K562 (cell line): ENCODE measurements at regions not wholly inside any gene's neighbourhood (a gene's known extent, or its start where the extent isn't known, plus 50 kb on each side); places are given as distances from the start of the nearest gene placed in this dataset.

Experiments used
- ATAC-seq: fragments of 200-7000 bp; cut with Tn5 transposase; 3 replicates; pipeline ENCODE4 v1.9.1; 2020; ENCODE audit warnings: moderate library complexity
- BruUV-seq: library from RNA; stranded (reverse); fragments of 400-500 nt; replicated peaks from 2 replicates; lab custom pipeline; 2021; lab: Mats Ljungman, UMichigan
- CTCF ChIA-PET: fragments of 300-600 bp; formaldehyde crosslinking; extraction: SDS; loops from one replicate; lab custom pipeline; 2021; ENCODE audit warnings: low intra/inter-chr PET ratio; lab: Yijun Ruan, JAX
- POLR2A ChIA-PET: fragments of 300-600, 350-650 bp; sonication (Branson Sonifier 250); formaldehyde crosslinking; extraction: SDS; loops from one replicate; lab custom pipeline; 2021; ENCODE audit warnings: antibody characterized with exemption, inconsistent platforms; lab: Yijun Ruan, JAX
- DNase-seq, 4 experiments: peaks; one replicate each; pipeline versions ENCODE4 v3.0.0 to v3.0.0-alpha.2; 2011 to 2018; ENCODE audit warnings: low spot score in 3 of 4, mixed read lengths in 3 of 4; ENCODE audit errors: extremely low read depth in 1 of 4
- FAIRE-seq: peaks from 2 replicates; lab custom pipeline; 2011; peaks lifted over from hg19 to GRCh38; lab: Jason Lieb, UNC
- H2AFZ ChIP-seq: 2 replicates; pipeline ENCODE4 v1.6.0; 2011; ENCODE audit warnings: low read depth, low read length, control low read depth, inconsistent platforms
- H3K27ac ChIP-seq: fragments of 200-600 bp; 3 replicates; pipeline ENCODE4 v1.8.0; 2011; ENCODE audit warnings: low read depth, mild to moderate bottlenecking, control low read depth, inconsistent platforms, low read length, moderate library complexity, mixed read lengths; ENCODE audit errors: extremely low read depth
- H3K27me3 ChIP-seq, 2 experiments: fragments of 300-600 bp in 1 of 2; 2 replicates in 1 of 2; 3 replicates in 1 of 2; pipeline versions ENCODE4 v1.6.0 to v1.8.0; 2011; ENCODE audit warnings: inconsistent platforms in 2 of 2, low read length in 2 of 2, mild to moderate bottlenecking in 1 of 2, mixed read lengths in 1 of 2, moderate library complexity in 1 of 2; ENCODE audit not compliant: control insufficient read depth in 2 of 2, insufficient read depth in 2 of 2
- H3K36me3 ChIP-seq: fragments of 300-600 bp; 3 replicates; pipeline ENCODE4 v1.8.0; 2011; ENCODE audit warnings: mild to moderate bottlenecking, low read length, inconsistent platforms; ENCODE audit not compliant: control insufficient read depth, insufficient read depth
- H3K4me1 ChIP-seq, 2 experiments: fragments of 200-600 bp in 1 of 2; replicated peaks in 1 of 2; 2 replicates in 1 of 2; 3 replicates in 1 of 2; pipeline versions ENCODE4 v1.5.1 to v1.8.0; 2011; ENCODE audit warnings: inconsistent platforms in 2 of 2, low read length in 2 of 2, mild to moderate bottlenecking in 1 of 2, mixed read lengths in 1 of 2, moderate library complexity in 1 of 2; ENCODE audit not compliant: control insufficient read depth in 2 of 2, insufficient read depth in 2 of 2
- H3K4me2 ChIP-seq: 2 replicates; pipeline ENCODE4 v1.6.1; 2011; ENCODE audit warnings: low read length, control low read depth, inconsistent platforms, mixed read lengths; ENCODE audit not compliant: insufficient read depth
- H3K4me3 ChIP-seq: fragments of 200-600 bp; sonication (generic), shearing (Covaris generic); 2 replicates; pipeline ENCODE4 v1.5.1; 2016; ENCODE audit warnings: control low read depth, inconsistent platforms
- H3K79me2 ChIP-seq: fragments of 200-600 bp; 3 replicates; pipeline ENCODE4 v1.8.0; 2011; ENCODE audit warnings: low read length, inconsistent platforms; ENCODE audit not compliant: control insufficient read depth, insufficient read depth
- H3K9ac ChIP-seq, 2 experiments: 2 replicates each; pipeline versions ENCODE4 v1.6.0 to v1.6.1; 2011; ENCODE audit warnings: low read depth in 2 of 2, low read length in 2 of 2, control low read depth in 1 of 2, inconsistent platforms in 1 of 2, mild to moderate bottlenecking in 1 of 2, mixed read lengths in 1 of 2; ENCODE audit not compliant: insufficient read depth in 1 of 2
- H3K9me1 ChIP-seq: one replicate; pipeline ENCODE4 v1.6.0; 2011; ENCODE audit warnings: inconsistent platforms, mild to moderate bottlenecking, low read length, moderate library complexity; ENCODE audit not compliant: control insufficient read depth, insufficient read depth
- H3K9me3 ChIP-seq: replicated peaks from 2 replicates; pipeline ENCODE4 v1.5.1; 2011; ENCODE audit warnings: low read depth, low read length, inconsistent platforms; ENCODE audit not compliant: control insufficient read depth, insufficient read depth
- H4K20me1 ChIP-seq: replicated peaks from 2 replicates; pipeline ENCODE4 v1.6.1; 2011; ENCODE audit warnings: low read length, inconsistent platforms, mixed read lengths; ENCODE audit not compliant: control insufficient read depth, insufficient read depth
- CBFA2T3 ChIP-seq: fragments of 450-650 bp; IDR thresholded peaks from 2 replicates; pipeline ENCODE4 v1.6.1; 2017
- E2F1 ChIP-seq: sonication (generic); formaldehyde crosslinking; IDR thresholded peaks from 2 replicates; pipeline ENCODE4 v1.8.1; 2023; ENCODE audit warnings: mild to moderate bottlenecking, missing genetic modification reagents, moderate library complexity
- ESRRA ChIP-seq: fragments of 450-650 bp; IDR thresholded peaks from 2 replicates; pipeline ENCODE4 v1.6.1; 2014; ENCODE audit warnings: low read depth, mild to moderate bottlenecking, moderate library complexity, borderline replicate concordance
- FOSL1 ChIP-seq: fragments of 200-800 bp; sonication (Bioruptor generic); conservative IDR thresholded peaks from 2 replicates; pipeline ENCODE4 v1.6.1; 2016; ENCODE audit warnings: missing genetic modification characterization, missing compliant biosample characterization
- HOXB6 ChIP-seq: fragments of 250-450 bp; sonication (Bioruptor Pico); IDR thresholded peaks from 2 replicates; pipeline ENCODE4 v1.5.1; 2022; ENCODE audit warnings: mild to moderate bottlenecking, borderline replicate concordance
- KDM2B ChIP-seq: fragments of 250-450 bp; sonication (Bioruptor Pico); IDR thresholded peaks from 2 replicates; pipeline ENCODE4 v1.8.0; 2021; ENCODE audit warnings: mild to moderate bottlenecking, moderate library complexity
- KLF13 ChIP-seq: fragments of 450-650 bp; IDR thresholded peaks from 2 replicates; pipeline ENCODE4 v1.6.1; 2016; ENCODE audit warnings: missing genetic modification characterization, low read depth, mild to moderate bottlenecking, missing compliant biosample characterization, moderate library complexity, borderline replicate concordance
- MLLT1 ChIP-seq, 2 experiments: fragments of 450-650 bp; IDR thresholded peaks; 2 replicates each; pipeline ENCODE4 v1.6.1; 2016
- OTX1 ChIP-seq: fragments of 450-650 bp; formaldehyde crosslinking; IDR thresholded peaks from 2 replicates; pipeline ENCODE4 v1.4.0; 2022; ENCODE audit warnings: mild to moderate bottlenecking
- PHF20 ChIP-seq: fragments of 450-650 bp; IDR thresholded peaks from 2 replicates; pipeline ENCODE4 v1.6.1; 2018; ENCODE audit not compliant: partially characterized antibody
- POLR2H ChIP-seq: IDR thresholded peaks from 2 replicates; pipeline ENCODE4 v1.6.1; 2016; ENCODE audit warnings: missing genetic modification characterization, low read depth, mild to moderate bottlenecking, control low read depth, missing compliant biosample characterization, moderate library complexity
- RBM34 ChIP-seq: fragments of 200-400 bp; formaldehyde crosslinking; IDR thresholded peaks from 2 replicates; pipeline ENCODE4 v1.6.1; 2018; ENCODE audit warnings: low read length, borderline replicate concordance; ENCODE audit not compliant: insufficient read depth
- SETDB1 ChIP-seq: IDR thresholded peaks from one replicate; pipeline ENCODE4 v1.6.1; 2012; ENCODE audit warnings: low read length, control low read depth, inconsistent platforms
- STAT5B ChIP-seq: fragments of 250-450 bp; sonication (Bioruptor Pico); IDR thresholded peaks from 2 replicates; pipeline ENCODE4 v1.8.0; 2021; ENCODE audit warnings: mild to moderate bottlenecking, inconsistent platforms
- TFE3 ChIP-seq: fragments of 450-650 bp; formaldehyde crosslinking; IDR thresholded peaks from 2 replicates; pipeline ENCODE4 v1.4.0; 2020; ENCODE audit warnings: mild to moderate bottlenecking, mixed read lengths
- THRB ChIP-seq: fragments of 450-650 bp; formaldehyde crosslinking; conservative IDR thresholded peaks from 2 replicates; pipeline ENCODE4 v1.4.0; 2022; ENCODE audit warnings: mild to moderate bottlenecking, missing genetic modification characterization
- ZNF23 ChIP-seq: fragments of 250-450 bp; sonication (Bioruptor Pico); IDR thresholded peaks from 2 replicates; pipeline ENCODE4 v1.4.0; 2020; ENCODE audit warnings: mild to moderate bottlenecking
- ZNF785 ChIP-seq: fragments of 250-450 bp; sonication (Bioruptor Pico); IDR thresholded peaks from 2 replicates; pipeline ENCODE4 v1.4.0; 2020; ENCODE audit warnings: mild to moderate bottlenecking
- in situ Hi-C: fragments of 300-500 bp; cut with MboI; formaldehyde crosslinking; loops from 4 replicates; pipeline ENCODE4 v1.15.0; 2018; ENCODE audit warnings: inconsistent platforms, mixed read lengths
- intact Hi-C: fragments of 100-400 bp; cut with micrococcal nuclease; formaldehyde crosslinking; loops from 2 replicates; pipeline ENCODE4 v1.14.2; 2022

- TF ChIP-seq OTX1 (CRISPR knock-in tag) (no peak), HOXB6 (no peak), PHF20 (no peak), KDM2B (CRISPR knock-in tag) (no peak), CBFA2T3 (no peak), THRB (CRISPR knock-in tag) (no peak), KLF13 (tag) (no peak), TFE3 (CRISPR knock-in tag) (no peak)
- TF ChIP-seq, all 486 proteins: peak for 0
Measured at GRCh38 chr7:121575194-121575765, 179.2 kb upstream of the FAM3C start (continued).

- CTCF ChIA-PET = no interaction called here
- H3K27me3 ChIP-seq = peaks cover 0 to 2% of the 10 kb centered on the region in 2 experiments; a peak in 1 of 5 replicates
- POLR2A ChIA-PET = no interaction called here
- H4K20me1 ChIP-seq = no peaks in the 10 kb centered on the region
- no peak overlapping the region for H3K4me2 ChIP-seq
- no peak for ATAC-seq
- no peak overlapping the region for H2AFZ ChIP-seq
- H3K4me3 ChIP-seq = no peak overlapping the region
- H3K4me1 ChIP-seq = no peaks in the 10 kb centered on the region
- TF ChIP-seq ESRRA (no peak), SETDB1 (no peak), MLLT1 (IDR thresholded peaks at IDR 0.05) (no peak), E2F1 (no peak), ZNF23 (CRISPR knock-in tag) (no peak), POLR2H (tag) (no peak), STAT5B (no peak), RBM34 (no peak), ZNF785 (CRISPR knock-in tag) (no peak), FOSL1 (no peak)
- TF ChIP-seq, all 486 proteins: peak for 0
- Histone ChIP-seq H3K9me3 (no peaks in the 10 kb centered on the region), H3K27ac (no peak overlapping the region), H3K9me1 (no peaks in the 10 kb centered on the region), H3K36me3 (no peaks in the 10 kb centered on the region), H3K79me2 (no peaks in the 10 kb centered on the region), H3K9ac (no peak overlapping the region)
- in situ Hi-C loops = no loop called here
- DNase-seq (no peak), FAIRE-seq (no peak)
- no TSS peak for BruUV-seq
- intact Hi-C loops = no loop called here
Measured at GRCh38 chr7:121574109-121574508, 178.0 kb upstream of the FAM3C start.
